K562 (cell line): ENCODE measurements at regions not wholly inside any gene's neighbourhood (a gene's known extent, or its start where the extent isn't known, plus 50 kb on each side); places are given as distances from the start of the nearest gene placed in this dataset.

Experiments used
- BDP1 ChIP-seq: IDR thresholded peaks from 3 replicates; pipeline ENCODE4 v1.6.1; 2011; ENCODE audit not compliant: insufficient read length, insufficient read depth
- EWSR1 ChIP-seq: fragments of 450-650 bp; IDR thresholded peaks from 2 replicates; pipeline ENCODE4 v1.6.1; 2018; ENCODE audit warnings: borderline replicate concordance, mild to moderate bottlenecking, low read depth, moderate library complexity; ENCODE audit not compliant: partially characterized antibody
- GABPB1 ChIP-seq: sonication (generic); formaldehyde crosslinking; IDR thresholded peaks from 2 replicates; pipeline ENCODE4 v1.8.0; 2022; ENCODE audit warnings: mild to moderate bottlenecking, missing genetic modification reagents
- JUN ChIP-seq, 2 experiments: sonication (generic) in 1 of 2; formaldehyde crosslinking in 1 of 2; IDR thresholded peaks; 2 replicates each; pipeline versions ENCODE4 v1.6.1 to v1.8.0; 2012 to 2022; ENCODE audit warnings: borderline replicate concordance in 2 of 2, mild to moderate bottlenecking in 2 of 2, improper control_type of control experiment in 1 of 2, low read depth in 1 of 2, low read length in 1 of 2, missing genetic modification reagents in 1 of 2
- JUND ChIP-seq, 2 experiments: IDR thresholded peaks; 2 replicates in 1 of 2; 3 replicates in 1 of 2; pipeline ENCODE4 v1.6.1; 2011; ENCODE audit warnings: borderline replicate concordance in 2 of 2, low read depth in 2 of 2, low read length in 2 of 2, improper control_type of control experiment in 1 of 2, missing biosample characterization in 1 of 2, missing genetic modification characterization in 1 of 2, missing genetic modification reagents in 1 of 2
- MAFF ChIP-seq: IDR thresholded peaks from 2 replicates; pipeline ENCODE4 v1.6.1; 2012; ENCODE audit warnings: low read length, improper control_type of control experiment
- MAZ ChIP-seq, 2 experiments: fragments of 450-650 bp in 1 of 2; sonication (generic) in 1 of 2; formaldehyde crosslinking; IDR thresholded peaks in 1 of 2; conservative IDR thresholded peaks in 1 of 2; 2 replicates each; pipeline versions ENCODE4 v1.4.0 to v1.5.0; 2020; ENCODE audit warnings: mild to moderate bottlenecking in 1 of 2, missing genetic modification reagents in 1 of 2
- MXI1 ChIP-seq: IDR thresholded peaks from 2 replicates; pipeline ENCODE4 v1.6.1; 2011; ENCODE audit warnings: low read depth, mild to moderate bottlenecking, improper control_type of control experiment, low read length
- NFATC3 ChIP-seq: fragments of 450-650 bp; IDR thresholded peaks from 2 replicates; pipeline ENCODE4 v1.6.1; 2017; ENCODE audit warnings: mild to moderate bottlenecking
- PCBP1 ChIP-seq: fragments of 200-400 bp; formaldehyde crosslinking; IDR thresholded peaks from 2 replicates; pipeline ENCODE4 v1.6.1; 2018; ENCODE audit warnings: mild to moderate bottlenecking, low read depth, low read length; ENCODE audit not compliant: poor library complexity, severe bottlenecking
- POLR3A ChIP-seq: IDR thresholded peaks from 2 replicates; pipeline ENCODE4 v1.6.1; 2011; ENCODE audit warnings: borderline replicate concordance, mild to moderate bottlenecking, moderate library complexity; ENCODE audit not compliant: insufficient read length, insufficient read depth; ENCODE audit errors: extremely low read depth
- POLR3G ChIP-seq: IDR thresholded peaks from 2 replicates; pipeline ENCODE4 v1.6.1; 2011; ENCODE audit not compliant: insufficient read length, insufficient replicate concordance; ENCODE audit errors: extremely low read depth
- RBM14 ChIP-seq: fragments of 200-400 bp; formaldehyde crosslinking; IDR thresholded peaks from 2 replicates; pipeline ENCODE4 v1.6.1; 2018; ENCODE audit warnings: low read depth, mild to moderate bottlenecking, low read length, moderate library complexity, borderline replicate concordance; ENCODE audit not compliant: insufficient read depth
- SREBF1 ChIP-seq: fragments of 150-350 bp; IDR thresholded peaks from 2 replicates; pipeline ENCODE4 v1.6.1; 2014; ENCODE audit warnings: antibody characterized with exemption, low read depth, low read length, borderline replicate concordance
- STAG1 ChIP-seq: sonication (generic); formaldehyde crosslinking; IDR thresholded peaks from 2 replicates; pipeline ENCODE4 v1.5.0; 2020; ENCODE audit warnings: missing genetic modification reagents, borderline replicate concordance
- SUPT5H ChIP-seq: fragments of 450-650 bp; IDR thresholded peaks from 2 replicates; pipeline ENCODE4 v1.6.1; 2016
- TAL1 ChIP-seq: fragments of 450-650 bp; IDR thresholded peaks from 2 replicates; pipeline ENCODE4 v1.6.1; 2016; ENCODE audit warnings: mild to moderate bottlenecking
- ZBED1 ChIP-seq: IDR thresholded peaks from 2 replicates; pipeline ENCODE4 v1.6.1; 2014
- ZC3H8 ChIP-seq: fragments of 450-650 bp; IDR thresholded peaks from 2 replicates; pipeline ENCODE4 v1.6.1; 2017
- ZNF3 ChIP-seq: fragments of 250-450 bp; sonication (Bioruptor Pico); IDR thresholded peaks from 2 replicates; pipeline ENCODE4 v1.5.0; 2021; ENCODE audit warnings: mild to moderate bottlenecking, moderate library complexity
- ZNF384 ChIP-seq: IDR thresholded peaks from 2 replicates; pipeline ENCODE4 v1.6.1; 2012; ENCODE audit warnings: low read depth, low read length, improper control_type of control experiment
- ZNF551 ChIP-seq: fragments of 250-450 bp; sonication (Bioruptor Pico); IDR thresholded peaks from 2 replicates; pipeline ENCODE4 v1.5.0; 2021; ENCODE audit warnings: mild to moderate bottlenecking, moderate library complexity
- ZNF785 ChIP-seq: fragments of 250-450 bp; sonication (Bioruptor Pico); IDR thresholded peaks from 2 replicates; pipeline ENCODE4 v1.4.0; 2020; ENCODE audit warnings: mild to moderate bottlenecking
- TF ChIP-seq, protein P1 (sequence below), 3 experiments: fragments of 200-800 bp in 1 of 3; fragments of 250-450 bp in 1 of 3; fragments of 450-650 bp in 1 of 3; sonication (Bioruptor Pico) in 1 of 3; sonication (Bioruptor generic) in 1 of 3; formaldehyde crosslinking in 1 of 3; IDR thresholded peaks; 2 replicates each; pipeline versions ENCODE4 v1.6.1 to v1.8.0; 2016 to 2022; ENCODE audit warnings: mild to moderate bottlenecking in 2 of 3, missing genetic modification characterization in 2 of 3, missing compliant biosample characterization in 1 of 3, moderate library complexity in 1 of 3
- TF ChIP-seq, protein P2 (sequence below): fragments of 450-650 bp; conservative IDR thresholded peaks from 2 replicates; pipeline ENCODE4 v1.6.1; 2016; ENCODE audit warnings: missing genetic modification characterization, low read depth, mild to moderate bottlenecking, control low read depth, missing compliant biosample characterization

DNA sequence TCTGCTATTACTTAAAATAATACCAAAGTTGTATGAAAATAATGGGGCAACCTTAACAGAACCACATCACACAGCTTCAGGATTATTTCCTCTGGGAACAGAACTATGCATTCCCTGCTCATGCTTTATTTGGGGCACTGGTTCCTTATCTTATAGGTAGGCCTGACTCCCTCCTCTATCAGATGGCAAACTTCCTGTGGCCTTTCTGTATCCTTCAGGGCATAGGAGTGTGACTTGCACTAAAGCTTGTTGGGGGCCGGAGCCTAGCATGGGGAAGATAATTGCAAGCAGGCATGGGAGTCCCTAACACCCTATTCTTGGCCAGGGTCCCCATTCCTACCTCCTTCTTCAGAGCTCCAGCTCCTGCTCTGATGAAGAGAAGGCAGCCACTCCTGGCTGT, 167.2 kb upstream of the SERTAD2 start (continued):
- TF ChIP-seq, protein P1, sequence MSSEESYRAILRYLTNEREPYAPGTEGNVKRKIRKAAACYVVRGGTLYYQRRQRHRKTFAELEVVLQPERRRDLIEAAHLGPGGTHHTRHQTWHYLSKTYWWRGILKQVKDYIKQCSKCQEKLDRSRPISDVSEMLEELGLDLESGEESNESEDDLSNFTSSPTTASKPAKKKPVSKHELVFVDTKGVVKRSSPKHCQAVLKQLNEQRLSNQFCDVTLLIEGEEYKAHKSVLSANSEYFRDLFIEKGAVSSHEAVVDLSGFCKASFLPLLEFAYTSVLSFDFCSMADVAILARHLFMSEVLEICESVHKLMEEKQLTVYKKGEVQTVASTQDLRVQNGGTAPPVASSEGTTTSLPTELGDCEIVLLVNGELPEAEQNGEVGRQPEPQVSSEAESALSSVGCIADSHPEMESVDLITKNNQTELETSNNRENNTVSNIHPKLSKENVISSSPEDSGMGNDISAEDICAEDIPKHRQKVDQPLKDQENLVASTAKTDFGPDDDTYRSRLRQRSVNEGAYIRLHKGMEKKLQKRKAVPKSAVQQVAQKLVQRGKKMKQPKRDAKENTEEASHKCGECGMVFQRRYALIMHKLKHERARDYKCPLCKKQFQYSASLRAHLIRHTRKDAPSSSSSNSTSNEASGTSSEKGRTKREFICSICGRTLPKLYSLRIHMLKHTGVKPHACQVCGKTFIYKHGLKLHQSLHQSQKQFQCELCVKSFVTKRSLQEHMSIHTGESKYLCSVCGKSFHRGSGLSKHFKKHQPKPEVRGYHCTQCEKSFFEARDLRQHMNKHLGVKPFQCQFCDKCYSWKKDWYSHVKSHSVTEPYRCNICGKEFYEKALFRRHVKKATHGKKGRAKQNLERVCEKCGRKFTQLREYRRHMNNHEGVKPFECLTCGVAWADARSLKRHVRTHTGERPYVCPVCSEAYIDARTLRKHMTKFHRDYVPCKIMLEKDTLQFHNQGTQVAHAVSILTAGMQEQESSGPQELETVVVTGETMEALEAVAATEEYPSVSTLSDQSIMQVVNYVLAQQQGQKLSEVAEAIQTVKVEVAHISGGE (CRISPR knock-in tag; IDR thresholded peaks at IDR 0.05) = no peak
- no peak for TF ChIP-seq ZNF3 (CRISPR knock-in tag)
- TF ChIP-seq BDP1 = no peak
- TF ChIP-seq STAG1 = no peak
- peak in 1 of 2 experiments; percentile 45; a peak in 1 of 4 replicates for TF ChIP-seq MAZ (CRISPR knock-in tag; conservative IDR thresholded peaks at IDR 0.05 in 1 of 2, IDR thresholded peaks at IDR 0.05 in 1 of 2)
- TF ChIP-seq, protein P2, sequence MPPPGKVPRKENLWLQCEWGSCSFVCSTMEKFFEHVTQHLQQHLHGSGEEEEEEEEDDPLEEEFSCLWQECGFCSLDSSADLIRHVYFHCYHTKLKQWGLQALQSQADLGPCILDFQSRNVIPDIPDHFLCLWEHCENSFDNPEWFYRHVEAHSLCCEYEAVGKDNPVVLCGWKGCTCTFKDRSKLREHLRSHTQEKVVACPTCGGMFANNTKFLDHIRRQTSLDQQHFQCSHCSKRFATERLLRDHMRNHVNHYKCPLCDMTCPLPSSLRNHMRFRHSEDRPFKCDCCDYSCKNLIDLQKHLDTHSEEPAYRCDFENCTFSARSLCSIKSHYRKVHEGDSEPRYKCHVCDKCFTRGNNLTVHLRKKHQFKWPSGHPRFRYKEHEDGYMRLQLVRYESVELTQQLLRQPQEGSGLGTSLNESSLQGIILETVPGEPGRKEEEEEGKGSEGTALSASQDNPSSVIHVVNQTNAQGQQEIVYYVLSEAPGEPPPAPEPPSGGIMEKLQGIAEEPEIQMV (tag) = no peak
- no peak for TF ChIP-seq PCBP1
- no peak for TF ChIP-seq ZBED1
- TF ChIP-seq JUND (IDR thresholded peaks at IDR 0.05; ENCODE audit: borderline replicate concordance, low read depth, low read length) = 0 out of 2 replicates have a peak, but pooled peaks have one; percentile 19
- no peak; the same call in 2 of the 3 replicates for TF ChIP-seq JUND (tag; IDR thresholded peaks at IDR 0.05; ENCODE audit: borderline replicate concordance, low read depth, low read length)
- no peak for TF ChIP-seq ZC3H8
- TF ChIP-seq POLR3G = no peak
- no peak for TF ChIP-seq ZNF384
- TF ChIP-seq JUN (IDR thresholded peaks at IDR 0.05; ENCODE audit: borderline replicate concordance, low read depth, low read length) = no peak
- no peak for TF ChIP-seq JUN (CRISPR knock-in tag; IDR thresholded peaks at IDR 0.05; ENCODE audit: borderline replicate concordance)
- no peak for TF ChIP-seq SREBF1
- no peak for TF ChIP-seq ZNF785 (CRISPR knock-in tag)
- TF ChIP-seq MAFF = peak; percentile 8; the same call in 1 of the 2 replicates
- TF ChIP-seq MXI1 = no peak
- no peak for TF ChIP-seq SUPT5H
- TF ChIP-seq EWSR1 = no peak
- no peak for TF ChIP-seq RBM14
- TF ChIP-seq POLR3A = no peak
- TF ChIP-seq NFATC3 = no peak
- no peak for TF ChIP-seq GABPB1 (CRISPR knock-in tag)
- TF ChIP-seq TAL1 = peak; percentile 9; the same call in 1 of the 2 replicates
- no peak for TF ChIP-seq ZNF551 (CRISPR knock-in tag)
